ENCODE measurements at regions not wholly inside any gene's neighbourhood (a gene's known extent, or its start where the extent isn't known, plus 50 kb on each side); places are given as distances from the start of the nearest gene placed in this dataset.

- no peak overlapping the region for H3K4me3 Mint-ChIP-seq (ENCODE audit: unreplicated experiment)
- no peaks in the 10 kb centered on the region for H3K9me3 Mint-ChIP-seq (ENCODE audit: unreplicated experiment)
- no peak overlapping the region for H3K27ac Mint-ChIP-seq (ENCODE audit: unreplicated experiment)
- no peaks in the 10 kb centered on the region for H3K36me3 Mint-ChIP-seq (ENCODE audit: low read depth, unreplicated experiment)
- DNase-seq (ENCODE audit: low spot score): no peak
- H3K4me1 Mint-ChIP-seq (ENCODE audit: unreplicated experiment): no peaks in the 10 kb centered on the region
- H3K27me3 Mint-ChIP-seq (ENCODE audit: unreplicated experiment): no peaks in the 10 kb centered on the region
- TF ChIP-seq, protein P1, sequence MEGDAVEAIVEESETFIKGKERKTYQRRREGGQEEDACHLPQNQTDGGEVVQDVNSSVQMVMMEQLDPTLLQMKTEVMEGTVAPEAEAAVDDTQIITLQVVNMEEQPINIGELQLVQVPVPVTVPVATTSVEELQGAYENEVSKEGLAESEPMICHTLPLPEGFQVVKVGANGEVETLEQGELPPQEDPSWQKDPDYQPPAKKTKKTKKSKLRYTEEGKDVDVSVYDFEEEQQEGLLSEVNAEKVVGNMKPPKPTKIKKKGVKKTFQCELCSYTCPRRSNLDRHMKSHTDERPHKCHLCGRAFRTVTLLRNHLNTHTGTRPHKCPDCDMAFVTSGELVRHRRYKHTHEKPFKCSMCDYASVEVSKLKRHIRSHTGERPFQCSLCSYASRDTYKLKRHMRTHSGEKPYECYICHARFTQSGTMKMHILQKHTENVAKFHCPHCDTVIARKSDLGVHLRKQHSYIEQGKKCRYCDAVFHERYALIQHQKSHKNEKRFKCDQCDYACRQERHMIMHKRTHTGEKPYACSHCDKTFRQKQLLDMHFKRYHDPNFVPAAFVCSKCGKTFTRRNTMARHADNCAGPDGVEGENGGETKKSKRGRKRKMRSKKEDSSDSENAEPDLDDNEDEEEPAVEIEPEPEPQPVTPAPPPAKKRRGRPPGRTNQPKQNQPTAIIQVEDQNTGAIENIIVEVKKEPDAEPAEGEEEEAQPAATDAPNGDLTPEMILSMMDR (IDR thresholded peaks at IDR 0.05; ENCODE audit: unreplicated experiment): no peak
These were observed 129.0 kb downstream of the INHBA start for GRCh38 chr7:41573862-41574261.

- Mint-ChIP-seq H3K27me3 (ENCODE audit: unreplicated experiment) (no peaks in the 10 kb centered on the region), H3K4me1 (ENCODE audit: unreplicated experiment) (no peaks in the 10 kb centered on the region), H3K9me3 (ENCODE audit: unreplicated experiment) (no peaks in the 10 kb centered on the region), H3K36me3 (ENCODE audit: low read depth, unreplicated experiment) (no peaks in the 10 kb centered on the region), H3K27ac (ENCODE audit: unreplicated experiment) (no peak overlapping the region), H3K4me3 (ENCODE audit: unreplicated experiment) (no peak overlapping the region)
- TF ChIP-seq, protein P1 (IDR thresholded peaks at IDR 0.05; ENCODE audit: unreplicated experiment): no peak
- no peak for DNase-seq (ENCODE audit: low spot score)
These were observed 129.4 kb downstream of the INHBA start for GRCh38 chr7:41573443-41573842.

- no peaks in the 10 kb centered on the region for H3K36me3 Mint-ChIP-seq (ENCODE audit: low read depth, unreplicated experiment)
- no peaks in the 10 kb centered on the region for H3K27me3 Mint-ChIP-seq (ENCODE audit: unreplicated experiment)
- H3K4me3 Mint-ChIP-seq (ENCODE audit: unreplicated experiment): no peak overlapping the region
- no peak overlapping the region for H3K27ac Mint-ChIP-seq (ENCODE audit: unreplicated experiment)
- TF ChIP-seq, protein P1 (IDR thresholded peaks at IDR 0.05; ENCODE audit: unreplicated experiment): no peak
- no peak for DNase-seq (ENCODE audit: low spot score)
- no peaks in the 10 kb centered on the region for H3K4me1 Mint-ChIP-seq (ENCODE audit: unreplicated experiment)
- H3K9me3 Mint-ChIP-seq (ENCODE audit: unreplicated experiment): no peaks in the 10 kb centered on the region
These were observed 129.9 kb downstream of the INHBA start for GRCh38 chr7:41573015-41573414.

DNA sequence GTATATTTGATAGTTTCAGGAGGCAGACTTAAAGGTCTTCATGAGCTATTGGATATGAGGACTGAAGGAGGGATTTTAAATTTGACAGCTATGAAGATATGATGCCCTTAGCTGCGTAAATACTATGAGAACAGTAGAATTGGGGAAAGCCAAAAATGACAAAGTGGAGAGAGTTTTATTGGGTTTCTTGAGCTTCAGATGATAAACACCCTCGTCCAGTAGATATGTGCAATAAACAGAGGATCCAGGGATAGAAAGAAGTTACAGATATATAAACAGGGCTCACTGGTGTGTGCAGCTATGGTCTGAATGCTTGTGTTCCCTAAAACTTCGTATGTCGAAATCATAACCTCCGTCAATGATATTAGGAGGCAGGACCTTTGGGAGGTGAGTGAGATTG is 131.3 kb downstream of the INHBA start:
- H3K4me3 Mint-ChIP-seq (ENCODE audit: unreplicated experiment): no peak overlapping the region
- H3K27me3 Mint-ChIP-seq (ENCODE audit: unreplicated experiment): no peaks in the 10 kb centered on the region
- no peaks in the 10 kb centered on the region for H3K4me1 Mint-ChIP-seq (ENCODE audit: unreplicated experiment)
- TF ChIP-seq, protein P1 (IDR thresholded peaks at IDR 0.05; ENCODE audit: unreplicated experiment): no peak
- H3K36me3 Mint-ChIP-seq (ENCODE audit: low read depth, unreplicated experiment): no peaks in the 10 kb centered on the region
- no peaks in the 10 kb centered on the region for H3K9me3 Mint-ChIP-seq (ENCODE audit: unreplicated experiment)
- DNase-seq (ENCODE audit: low spot score): no peak
- no peak overlapping the region for H3K27ac Mint-ChIP-seq (ENCODE audit: unreplicated experiment)

GRCh38 chr7:41570766-41571165 is 132.1 kb downstream of the INHBA start:
- no peaks in the 10 kb centered on the region for H3K36me3 Mint-ChIP-seq (ENCODE audit: low read depth, unreplicated experiment)
- H3K4me3 Mint-ChIP-seq (ENCODE audit: unreplicated experiment): no peak overlapping the region
- TF ChIP-seq, protein P1 (IDR thresholded peaks at IDR 0.05; ENCODE audit: unreplicated experiment): no peak
- H3K27ac Mint-ChIP-seq (ENCODE audit: unreplicated experiment): no peak overlapping the region
- H3K4me1 Mint-ChIP-seq (ENCODE audit: unreplicated experiment): no peaks in the 10 kb centered on the region
- no peaks in the 10 kb centered on the region for H3K9me3 Mint-ChIP-seq (ENCODE audit: unreplicated experiment)
- H3K27me3 Mint-ChIP-seq (ENCODE audit: unreplicated experiment): no peaks in the 10 kb centered on the region
- DNase-seq (ENCODE audit: low spot score): no peak
